ENCODE measurements at regions not wholly inside any gene's neighbourhood (a gene's known extent, or its start where the extent isn't known, plus 50 kb on each side); places are given as distances from the start of the nearest gene placed in this dataset.

- no peak overlapping the region for H3K4me3 ChIP-seq (ENCODE audit: low read length)
- DNase-seq (ENCODE audit: low read depth), result no peak
- no peak for TF ChIP-seq CTCF (conservative IDR thresholded peaks at IDR 0.05; ENCODE audit: low read depth, low read length)
Measured at GRCh38 chr11:131066551-131066950, 150.3 kb upstream of the SNX19 start.

GRCh38 chr11:131070365-131070764, 154.1 kb upstream of the SNX19 start:
- TF ChIP-seq CTCF (conservative IDR thresholded peaks at IDR 0.05; ENCODE audit: low read depth, low read length), result peak; percentile 2

GRCh38 chr11:131073167-131073566, 156.9 kb upstream of the SNX19 start:
- TF ChIP-seq CTCF (conservative IDR thresholded peaks at IDR 0.05; ENCODE audit: low read depth, low read length), result no peak
- no peak overlapping the region for H3K4me3 ChIP-seq (ENCODE audit: low read length)
- DNase-seq (ENCODE audit: low read depth), result no peak

More at GRCh38 chr11:131070365-131070764, 154.1 kb upstream of the SNX19 start:
- H3K4me3 ChIP-seq (ENCODE audit: low read length), result no peak overlapping the region
- DNase-seq (ENCODE audit: low read depth), result no peak

DNA sequence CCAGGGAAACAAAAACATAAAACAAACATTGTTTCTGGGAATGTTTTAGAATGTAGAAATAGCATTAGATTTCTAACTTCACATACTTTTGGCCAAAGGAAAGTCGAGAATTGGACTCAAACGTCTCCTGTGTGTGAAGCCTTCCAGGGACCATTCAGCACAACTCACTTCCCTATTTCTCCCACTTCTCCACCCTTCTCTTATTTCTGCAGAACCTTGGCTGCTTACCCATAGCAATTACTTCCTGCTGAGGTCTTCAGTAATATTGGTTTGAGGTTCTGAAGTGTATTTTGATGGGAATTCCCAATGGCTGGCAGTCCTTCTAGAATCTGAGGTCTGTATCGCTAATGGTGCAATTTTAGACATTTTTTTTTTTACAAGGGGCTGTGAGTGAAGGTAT, 158.3 kb upstream of the SNX19 start:
- no peak for TF ChIP-seq CTCF (conservative IDR thresholded peaks at IDR 0.05; ENCODE audit: low read depth, low read length)
- no peak overlapping the region for H3K4me3 ChIP-seq (ENCODE audit: low read length)
- no peak for DNase-seq (ENCODE audit: low read depth)

- no peak overlapping the region for H3K4me3 ChIP-seq (ENCODE audit: low read length)
- TF ChIP-seq CTCF (conservative IDR thresholded peaks at IDR 0.05; ENCODE audit: low read depth, low read length), result no peak
- no peak for DNase-seq (ENCODE audit: low read depth)
Measured at GRCh38 chr11:131077340-131077739, 161.1 kb upstream of the SNX19 start.

DNA sequence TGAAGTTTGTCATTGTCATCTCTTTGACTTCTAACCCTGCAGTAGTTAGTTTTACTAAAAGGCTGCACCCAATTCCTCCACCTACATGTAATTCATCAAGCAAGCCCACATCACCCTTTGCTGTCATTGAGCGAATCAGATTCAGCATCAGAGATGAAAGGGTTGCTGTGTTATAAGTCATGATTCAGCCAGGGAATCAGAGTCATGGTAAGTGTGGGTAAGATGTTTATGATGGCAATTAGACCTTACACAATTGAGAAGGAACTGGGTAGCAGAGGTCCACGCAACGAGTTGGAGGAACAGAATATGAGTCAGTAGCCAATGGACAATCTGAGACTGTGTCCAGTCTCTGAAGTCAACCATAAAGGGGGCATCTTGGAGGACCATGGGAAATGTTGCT, 162.8 kb upstream of the SNX19 start:
- no peak for TF ChIP-seq CTCF (conservative IDR thresholded peaks at IDR 0.05; ENCODE audit: low read depth, low read length)
- no peak overlapping the region for H3K4me3 ChIP-seq (ENCODE audit: low read length)
- no peak for DNase-seq (ENCODE audit: low read depth)

GRCh38 chr11:131089727-131090245, 173.5 kb upstream of the SNX19 start:
- no peak overlapping the region for H3K4me3 ChIP-seq (ENCODE audit: low read length)
- TF ChIP-seq CTCF (conservative IDR thresholded peaks at IDR 0.05; ENCODE audit: low read depth, low read length), result no peak
- DNase-seq (ENCODE audit: low read depth), result no peak

Data from retinal pigment epithelial cell (primary cell).